ENCODE measurements at regions not wholly inside any gene's neighbourhood (a gene's known extent, or its start where the extent isn't known, plus 50 kb on each side); places are given as distances from the start of the nearest gene placed in this dataset.

GRCh38 chr20:21618759-21619416, 86.6 kb upstream of the PAX1 start:
- TF ChIP-seq CTCF (IDR thresholded peaks at IDR 0.05; ENCODE audit: insufficient read depth, low read depth, low read length): no peak
- no peak for TF ChIP-seq EZH2 (IDR thresholded peaks at IDR 0.05; ENCODE audit: insufficient read depth, low read length)

Data from astrocyte (in vitro differentiated cells and primary cell).